NB4 (cell line): ENCODE measurements at regions not wholly inside any gene's neighbourhood (a gene's known extent, or its start where the extent isn't known, plus 50 kb on each side); places are given as distances from the start of the nearest gene placed in this dataset.

Source experiments
- CTCF ChIP-seq: IDR thresholded peaks from one replicate; pipeline ENCODE4 v1.5.1; 2012; ENCODE audit warnings: low read depth, low read length
- MAX ChIP-seq: IDR thresholded peaks from 2 replicates; pipeline ENCODE4 v1.6.1; 2011; ENCODE audit warnings: low read depth, low read length

GRCh38 chr15:87556886-87557285 is 699.7 kb downstream of the NTRK3 start:
- TF ChIP-seq MAX (no peak), CTCF (no peak)
